ENCODE measurements at regions not wholly inside any gene's neighbourhood (a gene's known extent, or its start where the extent isn't known, plus 50 kb on each side); places are given as distances from the start of the nearest gene placed in this dataset.
"Not testable (repeated sequence)": the region's sequence is repeated elsewhere in the genome, so short reads cannot be mapped to it uniquely, and the experiment has no call there.

DNA sequence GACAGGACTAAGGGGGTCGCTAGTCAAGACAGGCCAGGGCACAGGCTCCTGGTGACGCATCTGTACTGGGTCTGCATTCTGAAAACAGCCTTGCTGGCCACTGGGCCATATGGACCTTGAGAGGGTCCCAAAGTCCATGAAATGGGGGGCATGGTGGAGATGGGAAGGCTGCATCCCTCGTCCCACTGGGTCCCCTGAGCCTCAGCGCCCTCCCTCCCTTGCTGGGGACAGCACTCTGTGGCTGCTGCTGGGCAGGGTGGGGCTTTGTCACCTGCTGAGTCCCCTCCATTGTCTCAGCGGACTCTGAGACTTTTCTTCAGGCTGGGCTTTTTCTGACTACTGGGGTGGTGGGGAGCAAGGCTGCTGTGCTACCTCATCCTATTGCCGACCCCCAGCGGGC, 205.2 kb downstream of the RHOU start:
- TF ChIP-seq, protein P1, sequence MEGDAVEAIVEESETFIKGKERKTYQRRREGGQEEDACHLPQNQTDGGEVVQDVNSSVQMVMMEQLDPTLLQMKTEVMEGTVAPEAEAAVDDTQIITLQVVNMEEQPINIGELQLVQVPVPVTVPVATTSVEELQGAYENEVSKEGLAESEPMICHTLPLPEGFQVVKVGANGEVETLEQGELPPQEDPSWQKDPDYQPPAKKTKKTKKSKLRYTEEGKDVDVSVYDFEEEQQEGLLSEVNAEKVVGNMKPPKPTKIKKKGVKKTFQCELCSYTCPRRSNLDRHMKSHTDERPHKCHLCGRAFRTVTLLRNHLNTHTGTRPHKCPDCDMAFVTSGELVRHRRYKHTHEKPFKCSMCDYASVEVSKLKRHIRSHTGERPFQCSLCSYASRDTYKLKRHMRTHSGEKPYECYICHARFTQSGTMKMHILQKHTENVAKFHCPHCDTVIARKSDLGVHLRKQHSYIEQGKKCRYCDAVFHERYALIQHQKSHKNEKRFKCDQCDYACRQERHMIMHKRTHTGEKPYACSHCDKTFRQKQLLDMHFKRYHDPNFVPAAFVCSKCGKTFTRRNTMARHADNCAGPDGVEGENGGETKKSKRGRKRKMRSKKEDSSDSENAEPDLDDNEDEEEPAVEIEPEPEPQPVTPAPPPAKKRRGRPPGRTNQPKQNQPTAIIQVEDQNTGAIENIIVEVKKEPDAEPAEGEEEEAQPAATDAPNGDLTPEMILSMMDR (conservative IDR thresholded peaks at IDR 0.05): no peak
- no peak overlapping the region for H3K27ac ChIP-seq

DNA sequence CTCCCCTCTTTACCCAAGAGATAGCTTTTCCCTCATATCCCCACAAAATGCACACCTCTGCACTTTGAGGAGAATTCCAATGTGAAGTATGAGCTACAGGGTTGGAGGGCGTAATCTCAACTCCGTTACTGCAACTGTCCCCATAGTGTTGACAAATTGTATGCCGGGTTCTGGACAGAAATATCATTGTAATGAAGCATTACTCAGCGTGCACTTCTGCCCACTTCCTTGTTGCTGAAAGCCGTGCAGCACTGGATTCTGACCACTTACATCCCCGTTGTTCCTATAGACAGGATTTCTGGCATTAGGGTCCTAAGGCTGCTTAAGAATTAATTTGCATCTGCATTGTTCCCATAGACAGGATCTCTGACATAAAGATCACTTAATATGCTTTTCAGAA, 205.6 kb downstream of the RHOU start:
- TF ChIP-seq, protein P1 (conservative IDR thresholded peaks at IDR 0.05): no peak
- no peak overlapping the region for H3K27ac ChIP-seq

DNA sequence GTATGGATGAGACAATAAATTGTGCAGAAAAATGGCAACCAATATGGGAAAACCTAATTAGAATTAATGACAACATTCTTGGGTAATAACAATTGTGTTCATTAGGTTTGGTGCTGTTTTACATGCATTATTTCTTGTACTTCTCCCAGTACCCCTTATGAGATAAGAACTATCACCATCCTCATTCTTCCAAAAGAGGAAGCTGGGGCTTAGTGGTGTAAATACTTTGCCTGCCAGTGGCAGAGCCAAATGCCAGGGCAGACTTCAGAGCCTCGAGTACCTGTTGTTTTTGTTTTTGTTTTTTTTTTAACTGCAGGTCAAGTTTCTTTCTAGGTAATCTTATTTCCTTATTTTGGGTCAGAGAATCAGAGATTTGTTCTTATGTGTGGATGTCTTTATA, 206.4 kb downstream of the RHOU start:
- no peak overlapping the region for H3K27ac ChIP-seq
- TF ChIP-seq, protein P1 (conservative IDR thresholded peaks at IDR 0.05): no peak

DNA sequence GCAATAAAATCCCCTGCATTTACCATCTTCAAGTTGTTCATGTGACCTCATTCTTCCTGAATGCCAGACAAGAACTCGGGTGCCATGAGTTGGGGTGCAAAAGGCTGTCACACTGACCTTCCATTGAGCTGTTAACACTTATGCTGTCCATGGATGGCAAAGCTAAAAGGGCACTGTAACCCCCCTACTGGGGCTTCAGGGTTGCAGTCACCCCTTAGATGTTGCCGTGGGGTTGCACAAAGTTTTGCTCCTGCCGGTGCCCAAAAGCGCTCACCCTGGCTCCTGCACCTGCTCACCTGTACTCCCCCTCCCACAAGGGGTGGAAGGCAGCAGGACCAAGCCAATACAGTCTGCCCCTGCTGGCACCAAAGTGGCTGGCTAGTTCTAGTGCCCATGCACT, 208.2 kb downstream of the RHOU start:
- H3K27ac ChIP-seq: no peak overlapping the region
- TF ChIP-seq, protein P1 (conservative IDR thresholded peaks at IDR 0.05): no peak

DNA sequence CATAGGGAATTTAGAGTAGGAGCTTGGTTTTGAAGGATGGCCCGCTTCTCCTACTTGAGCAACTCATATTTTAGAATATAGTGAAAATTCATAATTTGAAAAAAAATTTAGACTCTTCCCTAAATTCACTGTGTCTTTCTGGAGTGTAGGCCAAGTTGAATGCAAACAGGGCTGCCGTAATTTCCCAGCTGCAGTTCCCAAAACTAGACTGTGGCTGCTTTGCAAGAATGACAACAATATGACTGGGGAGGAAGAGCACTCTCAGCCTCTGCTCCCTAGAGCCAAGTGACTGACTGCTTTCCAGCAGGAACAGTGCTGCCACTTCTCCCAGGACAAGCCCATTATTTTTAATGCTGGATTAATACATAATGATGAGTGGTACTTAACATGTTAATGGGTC, 209.0 kb downstream of the RHOU start:
- H3K27ac ChIP-seq: no peak overlapping the region
- TF ChIP-seq, protein P1 (conservative IDR thresholded peaks at IDR 0.05): no peak

DNA sequence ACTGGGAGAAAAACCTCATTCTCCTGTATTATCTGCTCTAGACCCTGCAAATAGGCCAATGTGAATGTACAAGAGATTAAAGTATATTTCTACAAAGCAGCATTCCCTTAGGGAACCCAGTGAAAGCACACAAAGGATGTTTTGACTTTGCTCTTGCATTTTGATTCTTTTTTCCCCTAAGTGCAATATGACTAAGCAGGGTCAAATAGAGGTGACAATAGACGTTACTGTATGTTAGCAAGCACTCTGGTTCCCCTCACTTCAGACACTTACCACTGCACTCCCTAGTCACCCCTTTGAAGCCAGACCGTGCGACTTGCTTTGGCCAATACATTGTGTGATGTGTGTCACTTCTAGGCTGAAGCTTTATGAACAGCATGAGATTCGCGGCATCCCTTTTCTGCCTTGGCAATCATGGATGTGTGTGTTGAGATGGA, 209.7 kb downstream of the RHOU start:
- TF ChIP-seq, protein P1 (conservative IDR thresholded peaks at IDR 0.05): no peak
- no peak overlapping the region for H3K27ac ChIP-seq

DNA sequence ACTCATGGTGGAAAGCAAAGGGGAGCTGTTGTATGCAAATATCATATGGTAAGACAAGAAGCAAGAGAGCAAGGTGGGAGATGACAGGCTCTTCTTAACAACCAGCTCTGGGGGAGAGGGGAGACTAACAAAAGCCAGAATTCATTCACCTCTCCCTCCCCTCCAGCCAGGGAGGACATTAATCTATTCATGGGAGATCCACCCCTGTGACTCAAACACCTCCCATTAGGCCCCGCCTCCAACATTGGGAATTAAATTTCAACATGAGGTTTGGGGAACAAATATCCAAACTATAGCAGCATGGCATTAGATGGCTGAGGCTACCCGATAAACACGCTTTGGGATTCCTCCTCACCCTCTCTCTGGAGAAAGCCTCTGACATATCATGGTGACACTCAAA, 210.6 kb downstream of the RHOU start:
- TF ChIP-seq, protein P1 (conservative IDR thresholded peaks at IDR 0.05): no peak
- H3K27ac ChIP-seq: no peak overlapping the region

DNA sequence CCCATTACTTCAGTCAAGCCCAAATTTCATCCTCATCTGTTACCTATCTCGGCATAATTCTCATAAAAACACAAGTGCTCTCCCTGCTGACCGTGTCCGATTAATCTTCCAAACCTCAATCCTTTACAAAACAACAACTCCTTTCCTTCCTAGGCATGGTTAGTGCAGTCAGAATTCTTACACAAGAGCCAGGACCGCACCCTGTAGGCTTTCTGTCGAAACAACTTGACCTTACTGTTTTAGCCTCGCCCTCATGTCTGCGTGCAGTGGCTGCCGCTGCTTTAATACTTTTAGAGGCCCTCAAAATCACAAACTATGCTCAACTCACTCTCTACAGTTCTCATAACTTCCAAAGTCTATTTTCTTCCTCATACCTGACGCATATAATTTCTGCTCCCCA, 214.3 kb downstream of the RHOU start:
- H3K27ac ChIP-seq: not testable (repeated sequence)
